Spleen (tissue), 7 donors: ENCODE measurements at regions not wholly inside any gene's neighbourhood (a gene's known extent, or its start where the extent isn't known, plus 50 kb on each side); places are given as distances from the start of the nearest gene placed in this dataset.

ENCODE experiments used
- CTCF ChIP-seq, 11 experiments: fragments of 200-600 bp in 7 of 11; fragments of 450-650 bp in 4 of 11; sonication (generic) in 4 of 11; IDR thresholded peaks in 8 of 11; conservative IDR thresholded peaks in 3 of 11; 1 replicate in 7 of 11; 2 replicates in 4 of 11; pipeline versions ENCODE4 v1.4.0 to v1.8.0; 2016 to 2021; ENCODE audit warnings: antibody characterized with exemption in 11 of 11, inconsistent platforms in 4 of 11, mild to moderate bottlenecking in 1 of 11
- POLR2AphosphoS5 ChIP-seq, 3 donors: sonication (generic); formaldehyde crosslinking; IDR thresholded peaks; one replicate each; pipeline ENCODE4 v1.5.1; 2017; ENCODE audit warnings: antibody characterized with exemption in 3 of 3
- donor health status: DM: no; HTN: no; CAD: no; lungs with moderate emphysema.
- donor health status: DM: no; HTN: no; CAD: no.
- donor health status: DM: no; HTN: no; CAD: no.

GRCh38 chr3:72344647-72345046 lies 503.6 kb downstream of the SHQ1 start:
- TF ChIP-seq CTCF (IDR thresholded peaks at IDR 0.05 in 8 of 11, conservative IDR thresholded peaks at IDR 0.05 in 3 of 11) (no peak), POLR2AphosphoS5 (IDR thresholded peaks at IDR 0.05) (no peak)
